GM12872 (cell line): ENCODE measurements at regions not wholly inside any gene's neighbourhood (a gene's known extent, or its start where the extent isn't known, plus 50 kb on each side); places are given as distances from the start of the nearest gene placed in this dataset.

Source experiments
- TF ChIP-seq, protein P1 (sequence below): IDR thresholded peaks from 3 replicates; pipeline ENCODE4 v1.5.1; 2011; ENCODE audit warnings: low read depth, mild to moderate bottlenecking, low read length, moderate library complexity; ENCODE audit not compliant: insufficient read depth

DNA sequence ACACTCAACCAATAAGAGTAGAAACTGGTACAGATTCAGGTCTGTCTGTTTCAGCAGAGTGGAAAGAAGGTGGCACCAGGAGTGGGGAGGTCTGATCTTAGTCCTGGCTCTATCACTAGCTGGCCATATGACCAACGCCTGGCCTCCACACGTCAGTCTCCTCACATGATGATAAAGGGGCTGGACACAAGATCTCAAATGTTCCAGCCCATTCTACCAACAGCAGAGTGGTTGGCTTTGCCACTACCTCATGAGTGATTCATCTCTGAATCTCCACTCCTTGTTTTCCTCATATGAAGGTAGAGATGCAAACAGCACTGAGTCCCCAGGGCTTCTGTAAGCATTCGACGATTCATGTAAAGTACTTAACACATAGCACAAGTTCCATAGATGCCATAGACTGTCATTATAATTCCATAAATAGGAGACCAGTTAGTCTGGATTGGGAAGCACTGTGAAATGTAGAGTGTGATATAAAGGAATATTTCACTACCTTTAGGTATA is 281.9 kb upstream of the ASIC2 start:
- TF ChIP-seq, protein P1, sequence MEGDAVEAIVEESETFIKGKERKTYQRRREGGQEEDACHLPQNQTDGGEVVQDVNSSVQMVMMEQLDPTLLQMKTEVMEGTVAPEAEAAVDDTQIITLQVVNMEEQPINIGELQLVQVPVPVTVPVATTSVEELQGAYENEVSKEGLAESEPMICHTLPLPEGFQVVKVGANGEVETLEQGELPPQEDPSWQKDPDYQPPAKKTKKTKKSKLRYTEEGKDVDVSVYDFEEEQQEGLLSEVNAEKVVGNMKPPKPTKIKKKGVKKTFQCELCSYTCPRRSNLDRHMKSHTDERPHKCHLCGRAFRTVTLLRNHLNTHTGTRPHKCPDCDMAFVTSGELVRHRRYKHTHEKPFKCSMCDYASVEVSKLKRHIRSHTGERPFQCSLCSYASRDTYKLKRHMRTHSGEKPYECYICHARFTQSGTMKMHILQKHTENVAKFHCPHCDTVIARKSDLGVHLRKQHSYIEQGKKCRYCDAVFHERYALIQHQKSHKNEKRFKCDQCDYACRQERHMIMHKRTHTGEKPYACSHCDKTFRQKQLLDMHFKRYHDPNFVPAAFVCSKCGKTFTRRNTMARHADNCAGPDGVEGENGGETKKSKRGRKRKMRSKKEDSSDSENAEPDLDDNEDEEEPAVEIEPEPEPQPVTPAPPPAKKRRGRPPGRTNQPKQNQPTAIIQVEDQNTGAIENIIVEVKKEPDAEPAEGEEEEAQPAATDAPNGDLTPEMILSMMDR = no peak

- TF ChIP-seq, protein P1 = no peak
Observed at GRCh38 chr17:33580215-33580614, 287.1 kb upstream of the ASIC2 start.

- TF ChIP-seq, protein P1 = no peak
Observed at GRCh38 chr17:33582661-33583060, 289.6 kb upstream of the ASIC2 start.

DNA sequence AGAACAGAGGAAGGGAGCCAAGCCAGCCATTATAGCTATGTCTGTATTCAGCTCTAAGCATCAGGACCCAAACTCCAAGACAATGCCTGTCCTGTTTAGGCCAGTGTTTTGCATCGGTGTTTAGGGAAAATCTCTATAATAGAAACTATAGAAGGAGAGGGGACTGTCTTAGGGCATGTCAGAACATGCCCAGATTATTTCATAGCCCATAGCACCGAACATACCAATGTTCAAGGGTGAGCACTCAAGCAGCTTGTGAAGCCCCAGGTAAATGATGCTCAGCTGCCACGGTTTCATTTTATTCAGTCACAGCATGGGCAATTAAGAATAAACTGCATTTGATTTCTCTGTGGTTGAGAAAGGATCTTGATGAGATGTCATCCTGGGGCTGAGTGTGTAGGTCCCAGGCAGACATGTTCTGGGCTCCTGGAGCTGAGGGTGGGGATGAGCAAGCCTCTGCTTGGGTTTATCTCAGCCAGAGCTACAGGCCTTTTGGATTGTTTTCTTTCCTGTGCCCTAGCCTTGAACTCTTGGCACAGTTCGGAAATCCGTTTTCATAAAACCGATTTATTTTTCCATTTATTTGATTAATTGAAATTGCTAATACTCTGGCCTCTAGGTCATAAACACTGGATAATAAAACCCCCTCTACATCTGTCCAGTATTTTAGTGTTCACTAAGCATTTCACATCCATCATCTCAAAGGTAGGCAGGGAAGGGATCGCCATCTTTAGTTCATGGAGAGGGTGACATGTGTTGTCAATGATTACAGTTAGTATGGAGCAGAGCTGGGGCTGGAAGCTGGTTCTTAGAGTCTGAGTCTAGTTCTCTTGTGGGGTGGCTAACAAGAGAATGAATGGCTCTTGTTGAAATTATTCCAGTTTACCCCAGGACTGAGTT is 290.7 kb upstream of the ASIC2 start:
- TF ChIP-seq, protein P1 = no peak

- TF ChIP-seq, protein P1 = no peak
Observed at GRCh38 chr17:33593991-33594390, 300.9 kb upstream of the ASIC2 start.

- TF ChIP-seq, protein P1 = no peak
Observed at GRCh38 chr17:33595828-33596227, 302.7 kb upstream of the ASIC2 start.

GRCh38 chr17:33596899-33597298 is 303.8 kb upstream of the ASIC2 start:
- TF ChIP-seq, protein P1 = no peak
